HepG2 (cell line): ENCODE measurements at regions not wholly inside any gene's neighbourhood (a gene's known extent, or its start where the extent isn't known, plus 50 kb on each side); places are given as distances from the start of the nearest gene placed in this dataset.

Experiments used
- ATAC-seq: fragments of 200-7000 bp; cut with Tn5 transposase; 3 replicates; pipeline ENCODE4 v1.9.1; 2020; ENCODE audit warnings: mild to moderate bottlenecking, moderate library complexity
- BruUV-seq: library from RNA; stranded (reverse); fragments of 400-500 nt; replicated peaks from 2 replicates; lab custom pipeline; 2021; lab: Mats Ljungman, UMichigan
- CTCF ChIA-PET: fragments of 300-600 bp; formaldehyde crosslinking; extraction: SDS; loops from one replicate; lab custom pipeline; 2021; ENCODE audit warnings: low total read pairs, inconsistent platforms, low intra/inter-chr PET ratio; lab: Yijun Ruan, JAX
- POLR2A ChIA-PET: fragments of 350-600 bp; sonication (Branson Sonifier 250); formaldehyde crosslinking; loops from one replicate; lab custom pipeline; 2020; ENCODE audit warnings: antibody characterized with exemption, inconsistent platforms; lab: Yijun Ruan, JAX
- DNase-seq: peaks from one replicate; pipeline ENCODE4 v3.0.0-alpha.2; 2015; ENCODE audit warnings: low spot score
- FAIRE-seq: peaks from 3 replicates; lab custom pipeline; 2011; peaks lifted over from hg19 to GRCh38; lab: Jason Lieb, UNC
- H2AFZ ChIP-seq: one replicate; pipeline ENCODE4 v1.6.1; 2011; ENCODE audit warnings: low read length, inconsistent platforms
- H3K27ac ChIP-seq: fragments of 300-600 bp; 3 replicates; pipeline ENCODE4 v1.8.0; 2011; ENCODE audit warnings: mixed run types, mild to moderate bottlenecking, mixed read lengths, low read length, inconsistent platforms; ENCODE audit not compliant: insufficient read depth; ENCODE audit errors: extremely low read length
- H3K27me3 ChIP-seq, 2 experiments: fragments of 200-600 bp in 1 of 2; 2 replicates in 1 of 2; 3 replicates in 1 of 2; pipeline versions ENCODE4 v1.6.0 to v1.8.0; 2011; ENCODE audit warnings: low read length in 2 of 2, mild to moderate bottlenecking in 2 of 2, moderate library complexity in 2 of 2, inconsistent platforms in 1 of 2; ENCODE audit not compliant: insufficient read depth in 2 of 2, control insufficient read depth in 1 of 2
- H3K36me3 ChIP-seq, 2 experiments: fragments of 200-600 bp in 1 of 2; replicated peaks in 1 of 2; 2 replicates in 1 of 2; 3 replicates in 1 of 2; pipeline versions ENCODE4 v1.5.1 to v1.8.0; 2011; ENCODE audit warnings: low read length in 2 of 2, inconsistent platforms in 1 of 2; ENCODE audit not compliant: insufficient read depth in 2 of 2, control insufficient read depth in 1 of 2
- H3K4me1 ChIP-seq: 2 replicates; pipeline ENCODE4 v1.5.1; 2012; ENCODE audit warnings: low read length, inconsistent platforms; ENCODE audit not compliant: insufficient read depth
- H3K4me2 ChIP-seq: 2 replicates; pipeline ENCODE4 v1.6.0; 2011; ENCODE audit warnings: low read depth, low read length, inconsistent platforms
- H3K4me3 ChIP-seq, 3 experiments: fragments of 200-600 bp in 1 of 3; sonication (generic), shearing (Covaris generic) in 1 of 3; replicated peaks in 1 of 3; 2 replicates each; pipeline ENCODE4 v1.5.1; 2011 to 2016; ENCODE audit warnings: low read length in 3 of 3, inconsistent platforms in 2 of 3, low read depth in 2 of 3, mild to moderate bottlenecking in 2 of 3, control low read depth in 1 of 3, mixed read lengths in 1 of 3; ENCODE audit not compliant: insufficient read depth in 1 of 3
- H3K79me2 ChIP-seq: one replicate; pipeline ENCODE4 v1.6.1; 2011; ENCODE audit warnings: low read length, inconsistent platforms; ENCODE audit not compliant: insufficient read depth
- H3K9ac ChIP-seq: 2 replicates; pipeline ENCODE4 v1.6.0; 2011; ENCODE audit warnings: mild to moderate bottlenecking, low read depth, low read length, inconsistent platforms; ENCODE audit not compliant: insufficient read depth
- H3K9me3 ChIP-seq: 2 replicates; pipeline ENCODE4 v1.5.1; 2012; ENCODE audit warnings: mild to moderate bottlenecking, low read length
- H4K20me1 ChIP-seq: 2 replicates; pipeline ENCODE4 v1.6.0; 2011; ENCODE audit warnings: inconsistent platforms, mild to moderate bottlenecking, low read length, moderate library complexity; ENCODE audit not compliant: insufficient read depth
- AKNA ChIP-seq: sonication (generic); formaldehyde crosslinking; IDR thresholded peaks from 2 replicates; pipeline ENCODE4 v1.4.0; 2020; ENCODE audit warnings: missing genetic modification reagents, borderline replicate concordance
- CENPX ChIP-seq: sonication (generic); formaldehyde crosslinking; IDR thresholded peaks from 2 replicates; pipeline ENCODE4 v1.9.0; 2021; ENCODE audit warnings: mild to moderate bottlenecking, missing genetic modification reagents, moderate library complexity
- NFE2L1 ChIP-seq: sonication (generic); formaldehyde crosslinking; IDR thresholded peaks from 2 replicates; pipeline ENCODE4 v1.4.0; 2020; ENCODE audit warnings: missing genetic modification reagents, mild to moderate bottlenecking, borderline replicate concordance
- RFX5 ChIP-seq: IDR thresholded peaks from 2 replicates; pipeline ENCODE4 v1.6.1; 2011; ENCODE audit warnings: low read depth, low read length, improper control_type of control experiment
- SCMH1 ChIP-seq: sonication (generic); formaldehyde crosslinking; IDR thresholded peaks from 2 replicates; pipeline ENCODE4 v1.9.0; 2021; ENCODE audit warnings: missing genetic modification reagents, mild to moderate bottlenecking, borderline replicate concordance
- ZNF484 ChIP-seq: sonication (generic); formaldehyde crosslinking; IDR thresholded peaks from 2 replicates; pipeline ENCODE4 v1.5.1; 2020; ENCODE audit warnings: mild to moderate bottlenecking, low read depth, missing genetic modification reagents, borderline replicate concordance
- ZNF543 ChIP-seq: sonication (generic); formaldehyde crosslinking; IDR thresholded peaks from 2 replicates; pipeline ENCODE4 v1.4.0; 2020; ENCODE audit warnings: mild to moderate bottlenecking, missing genetic modification reagents
- WGBS: methylation state at CpG from one replicate; pipeline ENCODE4 v1.1.6; 2017; ENCODE audit warnings: low lambda C conversion rate; 5-methylcytosine and 5-hydroxymethylcytosine counted together
- in situ Hi-C: cut with HindIII; loops from 2 replicates; pipeline ENCODE4 v1.10.0; 2017; ENCODE audit warnings: low pct_unique_long_range_greater_than_20kb; ENCODE audit not compliant: extremely low pct_ligation_motif_present
- intact Hi-C: fragments of 100-400 bp; cut with micrococcal nuclease; formaldehyde crosslinking; loops from one replicate; pipeline ENCODE4 v1.10.0; 2022; ENCODE audit not compliant: unreplicated experiment

DNA sequence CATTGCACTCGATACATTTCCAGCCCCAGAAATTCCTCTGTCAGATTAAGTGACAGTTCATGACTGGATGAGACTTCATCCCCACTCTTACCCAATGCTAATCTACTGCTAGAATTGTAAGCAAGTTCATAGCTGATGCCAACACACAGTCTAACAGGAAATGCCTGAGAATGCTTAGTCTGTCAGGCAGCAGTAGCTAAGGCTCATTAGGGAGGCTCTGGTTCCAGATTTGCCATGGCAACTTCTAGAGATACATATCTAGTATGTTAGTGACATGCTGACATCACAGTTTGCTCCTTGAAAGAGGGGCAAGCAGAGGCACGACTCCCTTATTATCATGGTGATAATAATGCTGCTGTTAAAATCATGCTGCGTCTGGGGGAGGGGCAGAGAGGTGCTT, 198.4 kb downstream of the RBM43 start:
- no peak for TF ChIP-seq AKNA (CRISPR knock-in tag)
- TF ChIP-seq RFX5 = no peak
- no peak overlapping the region for H3K4me2 ChIP-seq
- no peak overlapping the region for H2AFZ ChIP-seq
- no peaks in the 10 kb centered on the region for H3K36me3 ChIP-seq
- H3K27me3 ChIP-seq = no peaks in the 10 kb centered on the region
- under 1% methylated on average over 3 of the region's 3 CpGs for WGBS
- DNase-seq = no peak
- no TSS peak for BruUV-seq
- ATAC-seq = no peak
- H3K27ac ChIP-seq = no peak overlapping the region
- H3K79me2 ChIP-seq = no peaks in the 10 kb centered on the region
- in situ Hi-C loops (no loop called here), intact Hi-C loops (no loop called here)
- ChIA-PET CTCF (no interaction called here), POLR2A (no interaction called here)
- no peak overlapping the region for H3K4me3 ChIP-seq
- H4K20me1 ChIP-seq = no peaks in the 10 kb centered on the region
- H3K9me3 ChIP-seq = no peaks in the 10 kb centered on the region
- no peak overlapping the region for H3K9ac ChIP-seq
- no peak for FAIRE-seq
- no peaks in the 10 kb centered on the region for H3K4me1 ChIP-seq

DNA sequence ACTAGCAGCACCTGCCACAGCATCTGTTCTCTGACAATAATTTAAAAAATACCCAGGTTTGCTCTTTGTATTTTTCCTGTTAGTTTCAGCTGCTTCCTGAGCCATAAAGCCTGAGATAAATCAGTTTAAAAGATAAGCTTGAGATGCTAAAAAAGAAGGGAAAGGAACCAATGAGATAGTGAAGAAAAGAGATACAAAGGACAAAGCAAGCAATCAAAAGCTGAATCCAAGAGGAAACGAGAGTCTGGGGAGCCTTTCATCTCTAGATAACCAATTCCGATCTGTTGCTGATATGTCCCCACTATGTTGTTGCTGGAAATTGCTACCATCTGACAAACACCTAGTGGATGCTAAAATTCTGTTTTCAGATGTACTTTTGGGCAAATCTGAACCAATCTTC, 201.4 kb downstream of the RBM43 start:
- no peak overlapping the region for H3K27ac ChIP-seq
- no TSS peak for BruUV-seq
- no peak overlapping the region for H3K9ac ChIP-seq
- POLR2A ChIA-PET = no interaction called here
- H3K9me3 ChIP-seq = no peaks in the 10 kb centered on the region
- no peak for ATAC-seq
- FAIRE-seq = no peak
- intact Hi-C loops (no loop called here), in situ Hi-C loops (no loop called here)
- H3K36me3 ChIP-seq = no peaks in the 10 kb centered on the region
- no peaks in the 10 kb centered on the region for H3K79me2 ChIP-seq
- no peaks in the 10 kb centered on the region for H3K27me3 ChIP-seq
- no peaks in the 10 kb centered on the region for H4K20me1 ChIP-seq
- no peak overlapping the region for H2AFZ ChIP-seq
- DNase-seq = no peak
- WGBS = 4% methylated on average over 2 of the region's 2 CpGs
- TF ChIP-seq ZNF484 (CRISPR knock-in tag) = no peak
- no peak for TF ChIP-seq NFE2L1 (CRISPR knock-in tag)
- TF ChIP-seq SCMH1 (CRISPR knock-in tag) = no peak
- no peak for TF ChIP-seq ZNF543 (CRISPR knock-in tag)
- TF ChIP-seq CENPX (CRISPR knock-in tag) = no peak
- CTCF ChIA-PET = no interaction called here
- H3K4me3 ChIP-seq = no peak overlapping the region
- H3K4me1 ChIP-seq = no peaks in the 10 kb centered on the region
- no peak overlapping the region for H3K4me2 ChIP-seq
